Neural progenitor cell (in vitro differentiated cells): ENCODE measurements at regions not wholly inside any gene's neighbourhood (a gene's known extent, or its start where the extent isn't known, plus 50 kb on each side); places are given as distances from the start of the nearest gene placed in this dataset.

ENCODE experiments used
- DNase-seq: peaks from one replicate; pipeline ENCODE4 v3.0.0-alpha.2; 2016; ENCODE audit warnings: low spot score
- H2AFZ ChIP-seq: fragments of 200-600 bp; sonication (generic); replicated peaks from 2 replicates; pipeline ENCODE4 v1.6.1; 2016; ENCODE audit warnings: antibody characterized with exemption
- H3F3A ChIP-seq: fragments of 200-600 bp; sonication (generic); 2 replicates; pipeline ENCODE4 v1.6.1; 2016; ENCODE audit warnings: antibody characterized with exemption, low read depth
- H3K27ac ChIP-seq: fragments of 200-600 bp; sonication (generic); 2 replicates; pipeline ENCODE4 v1.5.1; 2016; ENCODE audit warnings: mild to moderate bottlenecking
- H3K27me3 ChIP-seq: fragments of 200-600 bp; sonication (generic); 2 replicates; pipeline ENCODE4 v1.6.1; 2016; ENCODE audit warnings: mild to moderate bottlenecking, moderate library complexity
- H3K36me3 ChIP-seq: fragments of 200-600 bp; sonication (generic); 2 replicates; pipeline ENCODE4 v1.5.1; 2016
- H3K4me1 ChIP-seq: fragments of 200-600 bp; sonication (generic); 2 replicates; pipeline ENCODE4 v1.6.1; 2016; ENCODE audit warnings: mixed run types
- H3K4me2 ChIP-seq: fragments of 200-600 bp; sonication (generic); 2 replicates; pipeline ENCODE4 v1.6.1; 2016
- H3K4me3 ChIP-seq: fragments of 200-600 bp; sonication (generic); 2 replicates; pipeline ENCODE4 v1.5.1; 2016
- H3K79me2 ChIP-seq: fragments of 200-600 bp; sonication (generic); 2 replicates; pipeline ENCODE4 v1.6.1; 2016; ENCODE audit warnings: low read depth
- H3K9ac ChIP-seq: fragments of 200-600 bp; sonication (generic); 2 replicates; pipeline ENCODE4 v1.6.1; 2016
- H3K9me3 ChIP-seq: fragments of 200-600 bp; sonication (generic); 2 replicates; pipeline ENCODE4 v1.5.1; 2016; ENCODE audit warnings: low read depth
- H4K20me1 ChIP-seq: fragments of 200-600 bp; sonication (generic); 2 replicates; pipeline ENCODE4 v1.6.1; 2016; ENCODE audit warnings: low read depth
- H3K27ac Mint-ChIP-seq: 3 replicates; pipeline ENCODE4 v1.8.0; 2021; ENCODE audit warnings: mixed read lengths
- H3K27me3 Mint-ChIP-seq: 2 replicates; pipeline ENCODE4 v1.8.0; 2022; ENCODE audit warnings: low read depth, mild to moderate bottlenecking, inconsistent platforms, moderate library complexity, mixed read lengths; ENCODE audit not compliant: insufficient read depth
- H3K36me3 Mint-ChIP-seq: 3 replicates; pipeline ENCODE4 v1.8.0; 2021; ENCODE audit warnings: mixed read lengths
- H3K4me1 Mint-ChIP-seq: 3 replicates; pipeline ENCODE4 v1.8.0; 2021; ENCODE audit warnings: mixed read lengths
- H3K4me3 Mint-ChIP-seq: 3 replicates; pipeline ENCODE4 v1.8.0; 2021; ENCODE audit warnings: mild to moderate bottlenecking, moderate library complexity, mixed read lengths
- H3K9me3 Mint-ChIP-seq: 3 replicates; pipeline ENCODE4 v1.8.0; 2020; ENCODE audit warnings: mixed read lengths
- CTCF ChIP-seq: fragments of 200-600 bp; sonication (generic); IDR thresholded peaks from 2 replicates; pipeline ENCODE4 v1.5.1; 2017; ENCODE audit warnings: antibody characterized with exemption, mild to moderate bottlenecking
- EZH2 ChIP-seq: fragments of 200-600 bp; sonication (generic); IDR thresholded peaks from 2 replicates; pipeline ENCODE4 v1.6.1; 2017; ENCODE audit warnings: antibody characterized with exemption, mild to moderate bottlenecking, moderate library complexity
- EZH2phosphoT487 ChIP-seq: fragments of 200-600 bp; sonication (generic); IDR thresholded peaks from 2 replicates; pipeline ENCODE4 v1.6.1; 2017; ENCODE audit warnings: antibody characterized with exemption

- Histone ChIP-seq H3K9me3 (no peaks in the 10 kb centered on the region), H3K27ac (no peak overlapping the region), H3K4me1 (no peaks in the 10 kb centered on the region), H4K20me1 (no peaks in the 10 kb centered on the region), H3F3A (no peaks in the 10 kb centered on the region), H3K4me3 (no peak overlapping the region), H3K79me2 (no peaks in the 10 kb centered on the region), H3K9ac (no peak overlapping the region), H3K36me3 (no peaks in the 10 kb centered on the region), H2AFZ (no peak overlapping the region), H3K4me2 (no peak overlapping the region), H3K27me3 (no peaks in the 10 kb centered on the region)
- TF ChIP-seq EZH2phosphoT487 (no peak), EZH2 (no peak), CTCF (no peak)
- Mint-ChIP-seq H3K4me1 (no peaks in the 10 kb centered on the region), H3K36me3 (no peaks in the 10 kb centered on the region), H3K4me3 (no peak overlapping the region), H3K27ac (no peak overlapping the region), H3K9me3 (no peaks in the 10 kb centered on the region), H3K27me3 (peaks cover 2% of the 10 kb centered on the region)
- no peak for DNase-seq
These were observed 195.3 kb downstream of the GAS1 start for GRCh38 chr9:86751956-86752355.

GRCh38 chr9:86751207-86751606, 196.1 kb downstream of the GAS1 start:
- H3K36me3 ChIP-seq: no peaks in the 10 kb centered on the region
- no peaks in the 10 kb centered on the region for H3K27me3 ChIP-seq
- peaks cover 4% of the 10 kb centered on the region for H3K27me3 Mint-ChIP-seq
- H3K27ac ChIP-seq: no peak overlapping the region
- no peaks in the 10 kb centered on the region for H3K79me2 ChIP-seq
- no peak overlapping the region for H2AFZ ChIP-seq
- no peaks in the 10 kb centered on the region for H3K4me1 ChIP-seq
- no peaks in the 10 kb centered on the region for H3F3A ChIP-seq
- H3K9me3 ChIP-seq: no peaks in the 10 kb centered on the region
- H3K4me3 Mint-ChIP-seq: no peak overlapping the region
- no peaks in the 10 kb centered on the region for H4K20me1 ChIP-seq
- no peak for DNase-seq
- H3K4me3 ChIP-seq: no peak overlapping the region
- H3K4me1 Mint-ChIP-seq: no peaks in the 10 kb centered on the region
- H3K9ac ChIP-seq: no peak overlapping the region
- no peaks in the 10 kb centered on the region for H3K9me3 Mint-ChIP-seq
- H3K27ac Mint-ChIP-seq: peak overlapping the region; percentile 50
- TF ChIP-seq EZH2phosphoT487: no peak
- TF ChIP-seq CTCF: no peak
- TF ChIP-seq EZH2: no peak
- H3K36me3 Mint-ChIP-seq: no peaks in the 10 kb centered on the region
- no peak overlapping the region for H3K4me2 ChIP-seq

GRCh38 chr9:86749894-86750255, 197.4 kb downstream of the GAS1 start:
- TF ChIP-seq EZH2: no peak
- TF ChIP-seq EZH2phosphoT487: no peak
- no peak for TF ChIP-seq CTCF
- Histone ChIP-seq H3K79me2 (no peaks in the 10 kb centered on the region), H3K4me2 (no peak overlapping the region), H3F3A (no peaks in the 10 kb centered on the region), H3K9ac (no peak overlapping the region), H3K36me3 (no peaks in the 10 kb centered on the region), H3K27me3 (no peaks in the 10 kb centered on the region), H3K4me3 (no peak overlapping the region), H3K4me1 (no peaks in the 10 kb centered on the region), H4K20me1 (no peaks in the 10 kb centered on the region), H3K9me3 (no peaks in the 10 kb centered on the region), H3K27ac (no peak overlapping the region), H2AFZ (no peak overlapping the region)
- no peaks in the 10 kb centered on the region for H3K4me1 Mint-ChIP-seq
- peaks cover 4% of the 10 kb centered on the region for H3K27me3 Mint-ChIP-seq
- no peaks in the 10 kb centered on the region for H3K36me3 Mint-ChIP-seq
- no peak overlapping the region for H3K27ac Mint-ChIP-seq
- H3K9me3 Mint-ChIP-seq: peaks cover 2% of the 10 kb centered on the region
- H3K4me3 Mint-ChIP-seq: no peak overlapping the region
- no peak for DNase-seq
